ENCODE measurements at regions not wholly inside any gene's neighbourhood (a gene's known extent, or its start where the extent isn't known, plus 50 kb on each side); places are given as distances from the start of the nearest gene placed in this dataset.
"Not testable (repeated sequence)": the region's sequence is repeated elsewhere in the genome, so short reads cannot be mapped to it uniquely, and the experiment has no call there.

DNA sequence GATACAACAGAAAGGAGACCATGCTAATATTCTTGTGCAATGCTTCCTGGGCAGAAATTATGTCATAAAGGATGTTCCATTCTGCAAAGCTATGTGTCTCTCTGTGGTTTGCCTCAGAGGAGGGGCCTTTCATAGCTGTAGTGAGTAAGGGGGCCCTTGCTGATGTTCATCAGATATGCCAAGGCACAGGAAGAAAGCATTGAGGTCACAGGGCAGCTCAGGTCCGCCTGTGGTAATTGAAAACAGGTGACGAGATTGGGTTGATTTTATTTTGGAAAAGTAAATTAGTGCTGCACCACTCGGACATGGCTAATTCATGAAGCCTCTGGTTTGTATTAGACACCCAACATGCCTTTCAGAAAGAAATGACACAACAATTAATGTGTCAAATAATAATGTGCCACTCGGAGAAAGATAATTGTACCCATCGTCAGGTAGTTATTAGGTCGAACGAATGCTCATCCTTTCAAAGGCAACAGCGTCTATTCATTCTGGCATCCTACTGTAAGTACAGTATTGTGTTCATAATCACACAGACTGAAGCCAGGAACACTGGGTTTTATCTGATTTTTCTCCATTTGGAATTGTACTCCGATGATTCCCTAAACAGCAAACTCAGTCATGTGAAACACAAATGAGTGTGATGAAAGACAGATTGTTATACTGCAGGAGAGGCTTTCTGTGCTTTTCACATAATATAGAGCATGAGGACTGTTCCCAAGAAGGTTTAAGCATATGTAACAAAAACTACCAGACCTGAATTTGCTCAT is 421.6 kb upstream of the KLF12 start:
- Mint-ChIP-seq H3K4me3 (no peak overlapping the region), H3K36me3 (ENCODE audit: low read depth) (no peaks in the 10 kb centered on the region), H3K4me1 (peaks cover 1% of the 10 kb centered on the region), H3K27me3 (no peaks in the 10 kb centered on the region), H3K27ac (no peak overlapping the region), H3K9me3 (no peaks in the 10 kb centered on the region)
- ATAC-seq (no peak), DNase-seq (no peak)

DNA sequence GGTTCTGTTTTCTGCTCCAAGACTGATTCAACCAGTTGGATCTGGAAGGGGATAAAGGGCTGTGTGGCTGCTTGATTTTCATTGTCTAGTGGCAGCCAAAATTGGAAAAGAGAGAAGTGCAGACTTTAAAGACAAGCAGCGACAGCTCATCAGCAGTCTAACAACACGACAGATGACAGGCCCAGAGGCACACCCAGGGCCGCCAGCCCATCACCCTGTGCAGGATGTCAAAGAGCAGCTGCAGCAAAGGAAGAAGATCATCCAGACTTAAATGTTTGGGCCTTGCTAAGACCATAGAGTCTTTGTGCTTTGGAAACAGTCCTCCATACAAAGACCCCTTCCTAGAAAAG is 421.0 kb upstream of the KLF12 start:
- Mint-ChIP-seq H3K27me3 (no peaks in the 10 kb centered on the region), H3K9me3 (no peaks in the 10 kb centered on the region), H3K36me3 (ENCODE audit: low read depth) (no peaks in the 10 kb centered on the region), H3K27ac (no peak overlapping the region), H3K4me3 (no peak overlapping the region), H3K4me1 (peaks cover 3% of the 10 kb centered on the region)
- ATAC-seq (no peak), DNase-seq (no peak)

DNA sequence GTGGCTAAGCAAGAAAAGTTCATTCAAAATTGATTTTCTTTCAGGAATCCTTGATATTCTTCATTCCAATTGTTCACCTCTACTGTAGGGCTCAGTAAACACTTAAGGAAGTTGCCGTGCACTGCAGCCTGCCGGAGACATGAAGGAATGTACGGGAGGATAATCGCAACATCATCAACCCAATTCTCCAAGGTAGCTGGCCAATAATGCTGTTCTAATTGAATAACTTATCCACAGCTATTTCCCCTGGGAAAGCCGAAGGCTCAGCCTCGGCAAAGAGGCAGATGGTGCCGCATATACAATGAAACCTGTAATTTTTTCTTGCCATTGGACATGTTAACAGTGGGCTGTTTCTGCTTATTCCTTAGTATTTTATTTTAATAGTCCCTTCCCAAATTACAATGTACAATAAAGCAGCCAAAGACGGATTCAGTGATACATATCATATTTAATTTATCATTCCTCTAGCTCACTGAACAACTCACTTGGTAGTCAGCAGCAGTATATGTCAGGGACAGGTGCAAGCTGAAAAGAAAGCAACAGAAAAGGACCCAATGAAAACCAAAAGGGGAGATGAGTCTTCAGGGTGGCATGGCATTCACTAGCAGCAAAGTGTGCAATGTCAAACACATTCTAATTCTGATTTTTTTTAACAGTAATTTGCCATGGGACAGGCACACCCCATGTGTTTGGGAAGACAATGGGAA is 420.5 kb upstream of the KLF12 start:
- Mint-ChIP-seq H3K9me3 (no peaks in the 10 kb centered on the region), H3K4me3 (no peak overlapping the region), H3K36me3 (ENCODE audit: low read depth) (no peaks in the 10 kb centered on the region), H3K27ac (no peak overlapping the region), H3K27me3 (no peaks in the 10 kb centered on the region), H3K4me1 (peaks cover 6% of the 10 kb centered on the region)
- DNase-seq: no peak
- ATAC-seq: no peak

- DNase-seq: no peak
- H3K36me3 Mint-ChIP-seq (ENCODE audit: low read depth): no peaks in the 10 kb centered on the region
- H3K4me3 Mint-ChIP-seq: no peak overlapping the region
- H3K4me1 Mint-ChIP-seq: peaks cover 10% of the 10 kb centered on the region
- peaks cover 2% of the 10 kb centered on the region for H3K27me3 Mint-ChIP-seq
- H3K9me3 Mint-ChIP-seq: no peaks in the 10 kb centered on the region
- peak; percentile 54 for ATAC-seq
- no peak overlapping the region for H3K27ac Mint-ChIP-seq
Measured at GRCh38 chr13:74550039-74550438, 415.8 kb upstream of the KLF12 start.

DNA sequence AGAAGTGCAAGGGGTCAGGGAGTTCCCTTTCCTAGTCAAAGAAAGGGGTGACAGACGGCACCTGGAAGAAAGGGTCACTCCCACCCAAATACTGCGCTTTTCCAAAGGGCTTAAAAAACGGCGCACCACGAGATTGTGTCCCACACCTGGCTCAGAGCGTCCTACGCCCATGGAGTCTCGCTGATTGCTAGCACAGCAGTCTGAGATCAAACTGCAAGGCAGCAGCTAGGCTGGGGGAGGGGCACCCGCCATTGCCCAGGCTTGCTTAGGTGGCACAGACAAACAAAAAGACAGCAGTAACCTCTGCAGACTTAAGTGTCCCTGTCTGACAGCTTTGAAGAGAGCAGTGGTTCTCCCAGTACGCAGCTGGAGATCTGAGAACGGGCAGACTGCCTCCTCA is 402.4 kb upstream of the KLF12 start:
- not testable (repeated sequence) for H3K36me3 Mint-ChIP-seq (ENCODE audit: low read depth); H3K4me1 Mint-ChIP-seq; H3K27ac Mint-ChIP-seq; H3K9me3 Mint-ChIP-seq; ATAC-seq; DNase-seq; H3K4me3 Mint-ChIP-seq; H3K27me3 Mint-ChIP-seq

GRCh38 chr13:74533226-74533625 is 399.0 kb upstream of the KLF12 start:
- ATAC-seq (no peak), DNase-seq (no peak)
- no peak overlapping the region for H3K4me3 Mint-ChIP-seq
- H3K36me3 Mint-ChIP-seq (ENCODE audit: low read depth): no peaks in the 10 kb centered on the region
- no peaks in the 10 kb centered on the region for H3K9me3 Mint-ChIP-seq
- peaks cover 10% of the 10 kb centered on the region for H3K27me3 Mint-ChIP-seq
- H3K4me1 Mint-ChIP-seq: no peaks in the 10 kb centered on the region
- H3K27ac Mint-ChIP-seq: no peak overlapping the region

- H3K4me1 Mint-ChIP-seq: no peaks in the 10 kb centered on the region
- no peaks in the 10 kb centered on the region for H3K36me3 Mint-ChIP-seq (ENCODE audit: low read depth)
- H3K27me3 Mint-ChIP-seq: peaks cover 7% of the 10 kb centered on the region
- H3K27ac Mint-ChIP-seq: no peak overlapping the region
- DNase-seq: no peak
- no peak overlapping the region for H3K4me3 Mint-ChIP-seq
- no peaks in the 10 kb centered on the region for H3K9me3 Mint-ChIP-seq
- ATAC-seq: no peak
Measured at GRCh38 chr13:74530011-74530410, 395.8 kb upstream of the KLF12 start.

GRCh38 chr13:74528734-74529513 is 394.7 kb upstream of the KLF12 start:
- H3K27me3 Mint-ChIP-seq: peaks cover 7% of the 10 kb centered on the region
- no peaks in the 10 kb centered on the region for H3K36me3 Mint-ChIP-seq (ENCODE audit: low read depth)
- no peak overlapping the region for H3K27ac Mint-ChIP-seq
- no peak overlapping the region for H3K4me3 Mint-ChIP-seq
- H3K9me3 Mint-ChIP-seq: no peaks in the 10 kb centered on the region
- ATAC-seq: no peak
- H3K4me1 Mint-ChIP-seq: no peaks in the 10 kb centered on the region
- no peak for DNase-seq

GRCh38 chr13:74523057-74523456 is 388.9 kb upstream of the KLF12 start:
- Mint-ChIP-seq H3K36me3 (ENCODE audit: low read depth) (no peaks in the 10 kb centered on the region), H3K4me3 (no peak overlapping the region), H3K4me1 (no peaks in the 10 kb centered on the region), H3K27me3 (peaks cover under 1% of the 10 kb centered on the region), H3K27ac (no peak overlapping the region), H3K9me3 (no peaks in the 10 kb centered on the region)
- no peak for ATAC-seq
- no peak for DNase-seq

DNA sequence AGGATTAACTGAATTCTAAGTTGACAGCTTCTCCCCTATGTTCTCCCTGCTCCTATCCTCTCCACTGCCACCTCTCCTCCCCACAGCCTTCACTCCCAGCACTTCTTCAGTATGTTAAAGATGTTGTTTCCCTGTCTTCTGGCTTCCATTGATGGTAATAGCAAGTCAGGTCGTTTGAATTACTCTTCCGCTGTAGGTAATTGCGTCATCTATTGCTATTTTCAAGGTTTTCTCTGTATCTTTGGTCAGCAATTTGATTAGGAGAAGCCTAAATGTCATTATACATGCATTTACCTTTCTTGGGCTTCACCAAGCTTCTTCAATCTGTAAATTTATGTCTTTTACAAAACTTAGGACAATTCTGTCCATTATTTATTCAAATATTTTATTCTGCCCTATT is 377.3 kb upstream of the KLF12 start:
- no peak overlapping the region for H3K27ac Mint-ChIP-seq
- peaks cover 10% of the 10 kb centered on the region for H3K9me3 Mint-ChIP-seq
- H3K4me3 Mint-ChIP-seq: no peak overlapping the region
- peaks cover 3% of the 10 kb centered on the region for H3K36me3 Mint-ChIP-seq (ENCODE audit: low read depth)
- DNase-seq (no peak), ATAC-seq (no peak)
- no peaks in the 10 kb centered on the region for H3K4me1 Mint-ChIP-seq
- H3K27me3 Mint-ChIP-seq: peaks cover 4% of the 10 kb centered on the region

DNA sequence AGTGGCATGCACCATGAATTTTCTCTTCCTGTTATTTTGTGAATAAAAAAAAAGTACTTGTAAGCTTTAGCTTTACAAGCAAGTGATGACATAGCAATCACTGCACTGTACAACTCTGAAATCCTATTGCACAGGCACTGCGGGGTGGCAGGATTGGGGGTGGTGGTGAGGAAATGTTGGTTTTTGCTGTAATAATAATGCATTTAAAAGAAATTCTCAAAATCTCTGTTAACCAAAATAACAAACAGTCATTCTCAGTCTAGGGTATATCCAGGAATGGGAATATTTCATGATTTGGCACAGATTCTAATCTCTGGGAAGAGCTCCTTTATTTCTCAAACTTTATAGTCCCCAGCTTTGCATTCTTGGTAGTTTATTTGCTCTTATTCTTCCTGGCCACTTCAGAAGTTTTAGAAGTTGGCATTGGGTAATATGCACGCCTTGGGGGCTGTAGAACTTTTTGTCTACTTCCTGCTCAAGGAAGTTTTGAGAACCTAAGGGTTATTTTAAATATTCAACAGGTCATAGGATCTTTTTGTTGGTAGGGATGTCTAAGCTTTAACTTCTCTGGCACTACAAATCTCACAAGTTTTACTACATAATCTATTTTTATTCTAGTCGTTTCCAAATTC is 353.0 kb upstream of the KLF12 start:
- Mint-ChIP-seq H3K9me3 (no peaks in the 10 kb centered on the region), H3K4me3 (no peak overlapping the region), H3K27me3 (no peaks in the 10 kb centered on the region), H3K27ac (no peak overlapping the region), H3K36me3 (ENCODE audit: low read depth) (no peaks in the 10 kb centered on the region), H3K4me1 (no peaks in the 10 kb centered on the region)
- ATAC-seq (no peak), DNase-seq (no peak)

DNA sequence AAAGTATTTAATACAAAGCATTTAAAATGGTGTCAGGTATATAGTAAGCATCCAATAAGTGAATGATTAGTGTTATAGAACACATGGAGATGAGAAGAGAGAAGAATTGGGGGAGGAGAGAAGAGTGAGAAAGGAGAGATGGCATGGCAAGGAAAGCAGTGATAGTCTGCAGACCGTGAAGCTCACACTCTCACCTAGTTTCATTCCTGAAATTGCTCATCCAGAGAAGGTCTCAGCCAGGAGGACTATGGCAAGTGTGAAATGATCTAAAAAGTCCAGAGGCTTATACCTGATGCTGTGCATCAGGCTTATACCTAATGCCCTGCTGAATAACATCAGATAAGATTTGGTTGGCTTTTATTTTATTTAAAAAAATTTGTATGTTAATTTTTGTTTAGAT is 351.6 kb upstream of the KLF12 start:
- no peaks in the 10 kb centered on the region for H3K9me3 Mint-ChIP-seq
- no peaks in the 10 kb centered on the region for H3K27me3 Mint-ChIP-seq
- H3K4me3 Mint-ChIP-seq: no peak overlapping the region
- no peak for DNase-seq
- no peak overlapping the region for H3K27ac Mint-ChIP-seq
- no peak for ATAC-seq
- H3K36me3 Mint-ChIP-seq (ENCODE audit: low read depth): no peaks in the 10 kb centered on the region
- no peaks in the 10 kb centered on the region for H3K4me1 Mint-ChIP-seq

- no peaks in the 10 kb centered on the region for H3K36me3 Mint-ChIP-seq (ENCODE audit: low read depth)
- H3K4me3 Mint-ChIP-seq: no peak overlapping the region
- H3K4me1 Mint-ChIP-seq: no peaks in the 10 kb centered on the region
- ATAC-seq (no peak), DNase-seq (no peak)
- H3K9me3 Mint-ChIP-seq: no peaks in the 10 kb centered on the region
- no peaks in the 10 kb centered on the region for H3K27me3 Mint-ChIP-seq
- no peak overlapping the region for H3K27ac Mint-ChIP-seq
Measured at GRCh38 chr13:74479124-74479523, 344.9 kb upstream of the KLF12 start.

- Mint-ChIP-seq H3K36me3 (ENCODE audit: low read depth) (no peaks in the 10 kb centered on the region), H3K27ac (no peak overlapping the region), H3K27me3 (peaks cover 4% of the 10 kb centered on the region), H3K4me3 (no peak overlapping the region), H3K4me1 (no peaks in the 10 kb centered on the region), H3K9me3 (no peaks in the 10 kb centered on the region)
- ATAC-seq (no peak), DNase-seq (no peak)
Measured at GRCh38 chr13:74476788-74477187, 342.6 kb upstream of the KLF12 start.

GRCh38 chr13:74476365-74476764 is 342.2 kb upstream of the KLF12 start:
- H3K36me3 Mint-ChIP-seq (ENCODE audit: low read depth): no peaks in the 10 kb centered on the region
- peaks cover 4% of the 10 kb centered on the region for H3K27me3 Mint-ChIP-seq
- DNase-seq (no peak), ATAC-seq (no peak)
- no peaks in the 10 kb centered on the region for H3K9me3 Mint-ChIP-seq
- H3K27ac Mint-ChIP-seq: no peak overlapping the region
- H3K4me3 Mint-ChIP-seq: no peak overlapping the region
- no peaks in the 10 kb centered on the region for H3K4me1 Mint-ChIP-seq
